SK-N-SH (cell line): ENCODE measurements at regions not wholly inside any gene's neighbourhood (a gene's known extent, or its start where the extent isn't known, plus 50 kb on each side); places are given as distances from the start of the nearest gene placed in this dataset.

Experiments used
- CTCF ChIA-PET: fragments of 300-600, 350-600 bp; formaldehyde crosslinking; extraction: SDS; loops from one replicate; lab custom pipeline; 2021; lab: Yijun Ruan, JAX
- POLR2A ChIA-PET: fragments of 350-600 bp; sonication (Branson Sonifier 250); formaldehyde crosslinking; extraction: SDS; loops from one replicate; lab custom pipeline; 2020; ENCODE audit warnings: antibody characterized with exemption, inconsistent platforms; lab: Yijun Ruan, JAX
- DNase-seq: peaks from one replicate; pipeline ENCODE4 v3.0.0; 2012
- H2AFZ ChIP-seq: fragments of 200-600 bp; sonication (generic); 2 replicates; pipeline ENCODE4 v1.8.1; 2016; ENCODE audit warnings: antibody characterized with exemption, mild to moderate bottlenecking, low read depth
- H3F3A ChIP-seq: fragments of 200-600 bp; sonication (generic); replicated peaks from 2 replicates; pipeline ENCODE3; 2016; ENCODE audit warnings: antibody characterized with exemption, mild to moderate bottlenecking; ENCODE audit not compliant: insufficient read depth
- H3K27ac ChIP-seq, 2 experiments: fragments of 200-500 bp in 1 of 2; fragments of 200-600 bp in 1 of 2; sonication (Bioruptor generic) in 1 of 2; sonication (generic), shearing (Covaris generic) in 1 of 2; 2 replicates each; pipeline versions ENCODE4 v1.5.1 to v1.6.1; 2014 to 2016; ENCODE audit warnings: low read depth in 2 of 2, inconsistent platforms in 1 of 2, low read length in 1 of 2, mild to moderate bottlenecking in 1 of 2, mixed read lengths in 1 of 2
- H3K27me3 ChIP-seq: fragments of 200-600 bp; sonication (generic), shearing (Covaris generic); 2 replicates; pipeline ENCODE4 v1.6.1; 2016; ENCODE audit warnings: mixed run types; ENCODE audit not compliant: insufficient read depth
- H3K36me3 ChIP-seq, 2 experiments: fragments of 200-500 bp in 1 of 2; fragments of 200-600 bp in 1 of 2; sonication (Bioruptor generic) in 1 of 2; sonication (generic) in 1 of 2; replicated peaks in 1 of 2; 2 replicates each; pipeline versions ENCODE3 to v1.5.1; 2014 to 2016; ENCODE audit warnings: low read length in 1 of 2, mild to moderate bottlenecking in 1 of 2; ENCODE audit not compliant: insufficient read depth in 2 of 2, control insufficient read depth in 1 of 2
- H3K4me1 ChIP-seq, 2 experiments: fragments of 200-500 bp in 1 of 2; fragments of 200-600 bp in 1 of 2; sonication (Bioruptor generic) in 1 of 2; sonication (generic), shearing (Covaris generic) in 1 of 2; 2 replicates each; pipeline versions ENCODE4 v1.5.1 to v1.6.1; 2014 to 2016; ENCODE audit warnings: low read depth in 1 of 2, low read length in 1 of 2, mixed run types in 1 of 2; ENCODE audit not compliant: insufficient read depth in 2 of 2, control insufficient read depth in 1 of 2
- H3K4me2 ChIP-seq: fragments of 200-600 bp; sonication (generic), shearing (Covaris generic); 2 replicates; pipeline ENCODE4 v1.6.1; 2017; ENCODE audit warnings: mixed run types
- H3K4me3 ChIP-seq, 2 experiments: fragments of 200-500 bp in 1 of 2; fragments of 200-600 bp in 1 of 2; sonication (Bioruptor generic) in 1 of 2; sonication (generic), shearing (Covaris generic) in 1 of 2; 2 replicates each; pipeline versions ENCODE4 v1.5.1 to v1.8.1; 2014 to 2016; ENCODE audit warnings: low read depth in 2 of 2, inconsistent platforms in 1 of 2, low read length in 1 of 2, mild to moderate bottlenecking in 1 of 2, mixed read lengths in 1 of 2, moderate library complexity in 1 of 2
- H3K79me2 ChIP-seq: fragments of 200-600 bp; sonication (generic); 2 replicates; pipeline ENCODE4 v1.8.1; 2017; ENCODE audit warnings: mild to moderate bottlenecking; ENCODE audit not compliant: insufficient read depth
- H3K9ac ChIP-seq: fragments of 200-600 bp; sonication (generic); 2 replicates; pipeline ENCODE4 v1.6.1; 2017; ENCODE audit warnings: mixed run types
- H3K9me2 ChIP-seq: fragments of 200-600 bp; sonication (generic); 2 replicates; pipeline ENCODE4 v1.6.1; 2017; ENCODE audit warnings: mixed run types
- H3K9me3 ChIP-seq: fragments of 200-600 bp; sonication (generic); 2 replicates; pipeline ENCODE4 v1.6.1; 2017; ENCODE audit warnings: mixed run types, mild to moderate bottlenecking, moderate library complexity
- H4K20me1 ChIP-seq: fragments of 200-600 bp; sonication (generic); 2 replicates; pipeline ENCODE4 v1.6.1; 2017; ENCODE audit warnings: mild to moderate bottlenecking, mixed run types; ENCODE audit not compliant: insufficient read depth
- ELF1 ChIP-seq: IDR thresholded peaks from 2 replicates; pipeline ENCODE4 v1.4.0; 2012
- EP300 ChIP-seq, 2 experiments: IDR thresholded peaks; 2 replicates each; pipeline versions ENCODE4 v1.4.0 to v1.6.1; 2012; ENCODE audit warnings: borderline replicate concordance in 1 of 2, low read depth in 1 of 2, low read length in 1 of 2
- EZH2phosphoT487 ChIP-seq: fragments of 200-600 bp; sonication (generic); IDR thresholded peaks from 2 replicates; pipeline ENCODE4 v1.6.1; 2017; ENCODE audit warnings: low read depth, mixed run types, mild to moderate bottlenecking, antibody characterized with exemption, moderate library complexity, borderline replicate concordance
- FOSL2 ChIP-seq: IDR thresholded peaks from 2 replicates; pipeline ENCODE4 v1.4.0; 2012; ENCODE audit warnings: low read depth, mild to moderate bottlenecking, moderate library complexity, borderline replicate concordance
- IRF3 ChIP-seq: fragments of 150-350 bp; IDR thresholded peaks from 2 replicates; pipeline ENCODE4 v1.6.1; 2016; ENCODE audit warnings: mild to moderate bottlenecking, low read depth, low read length
- MAX ChIP-seq: IDR thresholded peaks from 2 replicates; pipeline ENCODE4 v1.4.0; 2012; ENCODE audit warnings: low read depth
- MEF2A ChIP-seq: IDR thresholded peaks from 2 replicates; pipeline ENCODE4 v1.4.0; 2012; ENCODE audit warnings: low read depth, borderline replicate concordance
- NFIC ChIP-seq: IDR thresholded peaks from 2 replicates; pipeline ENCODE4 v1.4.0; 2012; ENCODE audit warnings: borderline replicate concordance
- RAD21 ChIP-seq: IDR thresholded peaks from 2 replicates; pipeline ENCODE4 v1.6.1; 2012; ENCODE audit warnings: mild to moderate bottlenecking, low read length
- RCOR1 ChIP-seq: fragments of 150-350 bp; IDR thresholded peaks from 2 replicates; pipeline ENCODE4 v1.6.1; 2017; ENCODE audit warnings: antibody characterized with exemption, low read length
- SIN3A ChIP-seq: IDR thresholded peaks from 2 replicates; pipeline ENCODE4 v1.6.1; 2012; ENCODE audit warnings: low read depth, mild to moderate bottlenecking, low read length, moderate library complexity, borderline replicate concordance
- TEAD4 ChIP-seq: IDR thresholded peaks from 2 replicates; pipeline ENCODE4 v1.4.0; 2012; ENCODE audit warnings: mild to moderate bottlenecking, borderline replicate concordance; ENCODE audit not compliant: insufficient read depth
- USF1 ChIP-seq: IDR thresholded peaks from 2 replicates; pipeline ENCODE4 v1.4.0; 2012; ENCODE audit warnings: low read depth, borderline replicate concordance
- WGBS: methylation state at CpG from one replicate; pipeline ENCODE4 v1.1.6; 2017; ENCODE audit warnings: low lambda C conversion rate; 5-methylcytosine and 5-hydroxymethylcytosine counted together
- TF ChIP-seq, protein P1 (sequence below): IDR thresholded peaks from 2 replicates; pipeline ENCODE4; 2012
- TF ChIP-seq, protein P2 (sequence below): IDR thresholded peaks from 2 replicates; pipeline ENCODE4 v1.4.0; 2012; ENCODE audit warnings: low read depth, borderline replicate concordance
- TF ChIP-seq, protein P3 (sequence below): fragments of 150-350 bp; IDR thresholded peaks from 2 replicates; pipeline ENCODE4 v1.6.1; 2017; ENCODE audit warnings: antibody characterized with exemption, low read length, low read depth, borderline replicate concordance

DNA sequence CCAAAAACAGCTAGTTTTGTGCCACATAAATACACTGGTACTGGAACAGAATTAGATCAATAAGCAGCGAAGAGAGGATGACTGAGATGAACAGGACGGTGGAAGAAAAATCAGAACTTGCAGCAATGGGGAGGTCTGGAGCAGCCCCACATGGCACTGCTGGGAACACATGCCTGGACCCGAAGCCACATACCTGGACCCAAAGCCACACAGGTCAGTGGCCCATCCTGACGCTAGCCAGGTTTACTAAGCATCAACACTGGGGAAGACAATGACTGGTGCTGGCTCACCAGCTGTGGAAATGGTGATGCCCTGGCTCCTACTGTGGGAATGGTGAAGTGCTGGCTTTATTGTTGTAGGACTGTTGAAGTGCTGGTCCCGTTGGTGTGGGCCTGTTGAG is 139.7 kb upstream of the IRX4 start:
- peaks cover 5% of the 10 kb centered on the region; the same call in 1 of the 2 replicates for H3K27me3 ChIP-seq
- POLR2A ChIA-PET = no interaction called here
- no peaks in the 10 kb centered on the region for H3F3A ChIP-seq
- no peaks in the 10 kb centered on the region for H3K36me3 ChIP-seq
- H3K9me3 ChIP-seq = no peaks in the 10 kb centered on the region
- H3K4me1 ChIP-seq = no peaks in the 10 kb centered on the region
- 0% methylated on average over 5 of the region's 5 CpGs for WGBS
- H3K79me2 ChIP-seq = no peaks in the 10 kb centered on the region
- TF ChIP-seq, protein P1, sequence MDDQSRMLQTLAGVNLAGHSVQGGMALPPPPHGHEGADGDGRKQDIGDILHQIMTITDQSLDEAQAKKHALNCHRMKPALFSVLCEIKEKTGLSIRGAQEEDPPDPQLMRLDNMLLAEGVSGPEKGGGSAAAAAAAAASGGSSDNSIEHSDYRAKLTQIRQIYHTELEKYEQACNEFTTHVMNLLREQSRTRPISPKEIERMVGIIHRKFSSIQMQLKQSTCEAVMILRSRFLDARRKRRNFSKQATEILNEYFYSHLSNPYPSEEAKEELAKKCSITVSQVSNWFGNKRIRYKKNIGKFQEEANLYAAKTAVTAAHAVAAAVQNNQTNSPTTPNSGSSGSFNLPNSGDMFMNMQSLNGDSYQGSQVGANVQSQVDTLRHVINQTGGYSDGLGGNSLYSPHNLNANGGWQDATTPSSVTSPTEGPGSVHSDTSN = no peak
- TF ChIP-seq SIN3A = no peak
- TF ChIP-seq MEF2A = no peak
- H2AFZ ChIP-seq = no peak overlapping the region
- DNase-seq = no peak
- H3K9ac ChIP-seq = no peak overlapping the region
- H3K4me3 ChIP-seq = no peak overlapping the region
- H3K9me2 ChIP-seq = no peaks in the 10 kb centered on the region
- H4K20me1 ChIP-seq = no peaks in the 10 kb centered on the region
- no peak overlapping the region for H3K4me2 ChIP-seq
- CTCF ChIA-PET = interaction anchor here (0.9 kb wide), 1 partner anchor 259 kb away, joined by 5 read pairs; no protein-coding TSS in a partner anchor
- no peak overlapping the region for H3K27ac ChIP-seq

- CTCF ChIA-PET = interaction anchor here (0.9 kb wide), 1 partner anchor 258 kb away, joined by 5 read pairs; no protein-coding TSS in a partner anchor
- no peak for DNase-seq
These were observed 138.9 kb upstream of the IRX4 start for GRCh38 chr5:2021484-2022176.

More at GRCh38 chr5:2021484-2022176, 138.9 kb upstream of the IRX4 start:
- Histone ChIP-seq H3K79me2 (no peaks in the 10 kb centered on the region), H3K4me3 (no peak overlapping the region), H3K4me2 (no peak overlapping the region), H3F3A (no peaks in the 10 kb centered on the region), H3K4me1 (no peaks in the 10 kb centered on the region), H3K27me3 (peaks cover 5% of the 10 kb centered on the region; the same call in 1 of the 2 replicates), H3K9ac (no peak overlapping the region), H3K27ac (no peak overlapping the region), H2AFZ (no peak overlapping the region), H3K9me3 (no peaks in the 10 kb centered on the region), H3K9me2 (no peaks in the 10 kb centered on the region), H4K20me1 (no peaks in the 10 kb centered on the region), H3K36me3 (no peaks in the 10 kb centered on the region)
- WGBS = 4% methylated on average over 14 of the region's 14 CpGs
- no peak for TF ChIP-seq TEAD4
- no peak for TF ChIP-seq EP300 (IDR thresholded peaks at IDR 0.05; ENCODE audit: borderline replicate concordance in 1 of 2, low read depth in 1 of 2, low read length in 1 of 2)
- no peak for TF ChIP-seq RAD21
- TF ChIP-seq, protein P2, sequence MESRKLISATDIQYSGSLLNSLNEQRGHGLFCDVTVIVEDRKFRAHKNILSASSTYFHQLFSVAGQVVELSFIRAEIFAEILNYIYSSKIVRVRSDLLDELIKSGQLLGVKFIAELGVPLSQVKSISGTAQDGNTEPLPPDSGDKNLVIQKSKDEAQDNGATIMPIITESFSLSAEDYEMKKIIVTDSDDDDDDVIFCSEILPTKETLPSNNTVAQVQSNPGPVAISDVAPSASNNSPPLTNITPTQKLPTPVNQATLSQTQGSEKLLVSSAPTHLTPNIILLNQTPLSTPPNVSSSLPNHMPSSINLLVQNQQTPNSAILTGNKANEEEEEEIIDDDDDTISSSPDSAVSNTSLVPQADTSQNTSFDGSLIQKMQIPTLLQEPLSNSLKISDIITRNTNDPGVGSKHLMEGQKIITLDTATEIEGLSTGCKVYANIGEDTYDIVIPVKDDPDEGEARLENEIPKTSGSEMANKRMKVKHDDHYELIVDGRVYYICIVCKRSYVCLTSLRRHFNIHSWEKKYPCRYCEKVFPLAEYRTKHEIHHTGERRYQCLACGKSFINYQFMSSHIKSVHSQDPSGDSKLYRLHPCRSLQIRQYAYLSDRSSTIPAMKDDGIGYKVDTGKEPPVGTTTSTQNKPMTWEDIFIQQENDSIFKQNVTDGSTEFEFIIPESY = no peak
- no peak for TF ChIP-seq FOSL2
- TF ChIP-seq USF1 = no peak
- no peak for TF ChIP-seq EZH2phosphoT487
- no peak for TF ChIP-seq ELF1
- TF ChIP-seq, protein P3, sequence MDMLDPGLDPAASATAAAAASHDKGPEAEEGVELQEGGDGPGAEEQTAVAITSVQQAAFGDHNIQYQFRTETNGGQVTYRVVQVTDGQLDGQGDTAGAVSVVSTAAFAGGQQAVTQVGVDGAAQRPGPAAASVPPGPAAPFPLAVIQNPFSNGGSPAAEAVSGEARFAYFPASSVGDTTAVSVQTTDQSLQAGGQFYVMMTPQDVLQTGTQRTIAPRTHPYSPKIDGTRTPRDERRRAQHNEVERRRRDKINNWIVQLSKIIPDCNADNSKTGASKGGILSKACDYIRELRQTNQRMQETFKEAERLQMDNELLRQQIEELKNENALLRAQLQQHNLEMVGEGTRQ = no peak
- TF ChIP-seq NFIC = no peak
- no peak for TF ChIP-seq MAX
- no peak for TF ChIP-seq MEF2A
- TF ChIP-seq RCOR1 = no peak
- TF ChIP-seq IRF3 = no peak
- POLR2A ChIA-PET = no interaction called here
